ENCODE measurements at regions not wholly inside any gene's neighbourhood (a gene's known extent, or its start where the extent isn't known, plus 50 kb on each side); places are given as distances from the start of the nearest gene placed in this dataset.

DNA sequence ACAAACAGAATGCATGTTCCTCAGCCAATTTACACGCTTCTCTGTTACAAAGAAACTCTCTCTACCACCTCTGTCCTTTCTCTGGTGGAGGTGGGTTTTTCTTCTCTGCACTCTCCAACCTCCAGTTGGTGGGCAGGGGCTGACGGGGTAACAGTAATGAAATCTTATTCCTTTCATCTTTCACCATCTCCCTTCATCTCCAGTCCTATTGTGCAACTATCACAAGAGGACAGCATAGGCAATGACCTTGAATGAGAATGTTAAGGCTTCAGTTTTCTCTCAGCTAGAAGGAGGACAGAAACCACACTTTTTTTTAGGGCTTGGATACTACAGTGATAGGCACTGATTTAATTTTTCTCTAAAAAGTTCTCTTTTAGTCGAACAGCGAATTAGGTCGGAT lies 81.7 kb upstream of the NEUROD1 start:
- TF ChIP-seq, protein P1, sequence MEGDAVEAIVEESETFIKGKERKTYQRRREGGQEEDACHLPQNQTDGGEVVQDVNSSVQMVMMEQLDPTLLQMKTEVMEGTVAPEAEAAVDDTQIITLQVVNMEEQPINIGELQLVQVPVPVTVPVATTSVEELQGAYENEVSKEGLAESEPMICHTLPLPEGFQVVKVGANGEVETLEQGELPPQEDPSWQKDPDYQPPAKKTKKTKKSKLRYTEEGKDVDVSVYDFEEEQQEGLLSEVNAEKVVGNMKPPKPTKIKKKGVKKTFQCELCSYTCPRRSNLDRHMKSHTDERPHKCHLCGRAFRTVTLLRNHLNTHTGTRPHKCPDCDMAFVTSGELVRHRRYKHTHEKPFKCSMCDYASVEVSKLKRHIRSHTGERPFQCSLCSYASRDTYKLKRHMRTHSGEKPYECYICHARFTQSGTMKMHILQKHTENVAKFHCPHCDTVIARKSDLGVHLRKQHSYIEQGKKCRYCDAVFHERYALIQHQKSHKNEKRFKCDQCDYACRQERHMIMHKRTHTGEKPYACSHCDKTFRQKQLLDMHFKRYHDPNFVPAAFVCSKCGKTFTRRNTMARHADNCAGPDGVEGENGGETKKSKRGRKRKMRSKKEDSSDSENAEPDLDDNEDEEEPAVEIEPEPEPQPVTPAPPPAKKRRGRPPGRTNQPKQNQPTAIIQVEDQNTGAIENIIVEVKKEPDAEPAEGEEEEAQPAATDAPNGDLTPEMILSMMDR (IDR thresholded peaks at IDR 0.05; ENCODE audit: low read depth, low read length, poor library complexity, severe bottlenecking), result no peak
- TF ChIP-seq EZH2phosphoT487 (IDR thresholded peaks at IDR 0.05; ENCODE audit: borderline replicate concordance, low read length), result no peak
